Retinal pigment epithelial cell (primary cell): ENCODE measurements at regions not wholly inside any gene's neighbourhood (a gene's known extent, or its start where the extent isn't known, plus 50 kb on each side); places are given as distances from the start of the nearest gene placed in this dataset.

Experiments
- DNase-seq: peaks from one replicate; pipeline ENCODE4 v3.0.0-alpha.2; 2010; ENCODE audit warnings: low read depth
- H3K4me3 ChIP-seq: 2 replicates; pipeline ENCODE4 v1.5.1; 2011; ENCODE audit warnings: mild to moderate bottlenecking, low read length, control low read depth, moderate library complexity
- CTCF ChIP-seq: conservative IDR thresholded peaks from 2 replicates; pipeline ENCODE4 v1.5.1; 2011; ENCODE audit warnings: low read depth, low read length, control low read depth, inconsistent platforms

- no peak for TF ChIP-seq CTCF
- H3K4me3 ChIP-seq, result no peak overlapping the region
- DNase-seq, result no peak
Measured at GRCh38 chr2:118502106-118502505, 345.3 kb downstream of the EN1 start.

- no peak for TF ChIP-seq CTCF
- H3K4me3 ChIP-seq, result no peak overlapping the region
- no peak for DNase-seq
Measured at GRCh38 chr2:118498943-118499342, 348.5 kb downstream of the EN1 start.

- H3K4me3 ChIP-seq, result no peak overlapping the region
- TF ChIP-seq CTCF, result no peak
- DNase-seq, result no peak
Measured at GRCh38 chr2:118496870-118497611, 350.4 kb downstream of the EN1 start.

GRCh38 chr2:118496467-118496866 lies 351.0 kb downstream of the EN1 start:
- DNase-seq, result no peak
- no peak overlapping the region for H3K4me3 ChIP-seq
- no peak for TF ChIP-seq CTCF

GRCh38 chr2:118495290-118495689 lies 352.2 kb downstream of the EN1 start:
- TF ChIP-seq CTCF, result no peak
- no peak for DNase-seq
- no peak overlapping the region for H3K4me3 ChIP-seq

GRCh38 chr2:118493213-118493612 lies 354.2 kb downstream of the EN1 start:
- H3K4me3 ChIP-seq, result no peak overlapping the region
- DNase-seq, result no peak
- no peak for TF ChIP-seq CTCF

GRCh38 chr2:118492335-118492734 lies 355.1 kb downstream of the EN1 start:
- no peak for DNase-seq
- no peak overlapping the region for H3K4me3 ChIP-seq
- peak; percentile 47 for TF ChIP-seq CTCF
